NCI-H446 treated with DMSO at 0.1 percent for 48 hours (cell line): ENCODE measurements at regions not wholly inside any gene's neighbourhood (a gene's known extent, or its start where the extent isn't known, plus 50 kb on each side); places are given as distances from the start of the nearest gene placed in this dataset.
"Not testable (repeated sequence)": the region's sequence is repeated elsewhere in the genome, so short reads cannot be mapped to it uniquely, and the experiment has no call there.

Experiments used
- DNase-seq: peaks from one replicate; lab custom pipeline; 2025; lab: John Stamatoyannopoulos, UW

- DNase-seq, result no peak
Measured at GRCh38 chr5:126100767-126101166, 322.4 kb upstream of the GRAMD2B start.

- no peak for DNase-seq
Measured at GRCh38 chr5:126101901-126102300, 321.3 kb upstream of the GRAMD2B start.

GRCh38 chr5:126103050-126103449, 320.2 kb upstream of the GRAMD2B start:
- no peak for DNase-seq

GRCh38 chr5:126103868-126104267, 319.3 kb upstream of the GRAMD2B start:
- no peak for DNase-seq

- no peak for DNase-seq
Measured at GRCh38 chr5:126104341-126104740, 318.9 kb upstream of the GRAMD2B start.

GRCh38 chr5:126104951-126105350, 318.3 kb upstream of the GRAMD2B start:
- no peak for DNase-seq

- no peak for DNase-seq
Measured at GRCh38 chr5:126106029-126106428, 317.2 kb upstream of the GRAMD2B start.

GRCh38 chr5:126107381-126107780, 315.8 kb upstream of the GRAMD2B start:
- no peak for DNase-seq

- DNase-seq, result no peak
Measured at GRCh38 chr5:126108470-126108869, 314.7 kb upstream of the GRAMD2B start.

GRCh38 chr5:126115059-126115629, 308.1 kb upstream of the GRAMD2B start:
- DNase-seq, result no peak

GRCh38 chr5:126117044-126117443, 306.2 kb upstream of the GRAMD2B start:
- no peak for DNase-seq

- no peak for DNase-seq
Measured at GRCh38 chr5:126119887-126120442, 303.2 kb upstream of the GRAMD2B start.

GRCh38 chr5:126120939-126121338, 302.3 kb upstream of the GRAMD2B start:
- no peak for DNase-seq

GRCh38 chr5:126122942-126123341, 300.3 kb upstream of the GRAMD2B start:
- no peak for DNase-seq

- no peak for DNase-seq
Measured at GRCh38 chr5:126124706-126125345, 298.4 kb upstream of the GRAMD2B start.

- DNase-seq, result no peak
Measured at GRCh38 chr5:126125407-126125806, 297.8 kb upstream of the GRAMD2B start.

- no peak for DNase-seq
Measured at GRCh38 chr5:126126574-126126973, 296.6 kb upstream of the GRAMD2B start.

- not testable (repeated sequence) for DNase-seq
Measured at GRCh38 chr5:126127371-126127770, 295.8 kb upstream of the GRAMD2B start.

- DNase-seq, result no peak
Measured at GRCh38 chr5:126129431-126129830, 293.8 kb upstream of the GRAMD2B start.

GRCh38 chr5:126133424-126133823, 289.8 kb upstream of the GRAMD2B start:
- no peak for DNase-seq

- DNase-seq, result no peak
Measured at GRCh38 chr5:126137891-126138280, 285.3 kb upstream of the GRAMD2B start.

GRCh38 chr5:126138281-126138931, 284.8 kb upstream of the GRAMD2B start:
- no peak for DNase-seq

- DNase-seq, result no peak
Measured at GRCh38 chr5:126139086-126139485, 284.1 kb upstream of the GRAMD2B start.
